PC-3 (cell line): ENCODE measurements at regions not wholly inside any gene's neighbourhood (a gene's known extent, or its start where the extent isn't known, plus 50 kb on each side); places are given as distances from the start of the nearest gene placed in this dataset.

ENCODE experiments used
- CTCF ChIP-seq: fragments of 300-600 bp; sonication (generic); conservative IDR thresholded peaks from 2 replicates; pipeline ENCODE4 v1.5.1; 2017; ENCODE audit warnings: antibody characterized with exemption, low read depth, mild to moderate bottlenecking, low read length
- EZH2 ChIP-seq: fragments of 300-600 bp; sonication (generic); IDR thresholded peaks from one replicate; pipeline ENCODE4 v1.6.1; 2017; ENCODE audit warnings: antibody characterized with exemption, mild to moderate bottlenecking, low read length; ENCODE audit not compliant: unreplicated experiment

DNA sequence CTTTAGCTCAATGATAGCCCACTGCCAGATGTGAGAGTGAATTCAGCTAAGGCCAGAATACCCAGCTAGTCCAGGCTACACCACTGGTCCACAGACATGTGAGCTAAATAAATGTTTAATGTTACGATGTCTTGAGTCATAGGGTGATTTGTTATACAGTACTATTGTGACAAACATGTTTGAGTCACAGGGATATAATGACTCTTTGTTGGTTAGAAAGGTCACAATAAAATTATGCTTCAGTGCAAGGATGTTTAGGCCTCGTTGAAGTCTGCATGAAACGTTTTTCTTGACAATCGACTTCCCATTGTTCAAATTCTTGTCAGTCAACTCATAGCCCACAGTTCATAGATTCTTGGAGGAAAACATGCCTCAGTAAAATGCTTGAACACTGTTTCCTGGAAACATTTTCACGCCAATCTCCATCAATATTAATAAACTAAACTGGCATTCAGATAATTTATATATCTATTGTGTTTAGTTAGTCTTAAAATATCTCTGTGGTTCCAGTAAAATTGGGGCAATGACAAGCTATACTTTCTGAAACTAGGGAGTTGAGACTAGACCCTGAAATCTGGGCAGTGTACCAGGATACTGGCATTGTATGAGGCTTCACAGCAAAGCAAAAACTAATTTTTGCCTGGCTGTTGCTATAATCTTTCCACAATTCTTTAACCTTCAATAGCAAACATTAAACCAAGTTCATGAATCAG lies 650.8 kb upstream of the KIRREL3 start:
- no peak for TF ChIP-seq CTCF
- no peak for TF ChIP-seq EZH2
